GM20000 (cell line): ENCODE measurements at regions not wholly inside any gene's neighbourhood (a gene's known extent, or its start where the extent isn't known, plus 50 kb on each side); places are given as distances from the start of the nearest gene placed in this dataset.

Experiments
- DNase-seq: peaks from one replicate; pipeline ENCODE4 v3.0.0; 2012; ENCODE audit warnings: low spot score
- TF ChIP-seq, protein P1 (sequence below): IDR thresholded peaks from 2 replicates; pipeline ENCODE4 v1.5.1; 2012; ENCODE audit warnings: mild to moderate bottlenecking, control low read depth; ENCODE audit errors: extremely low read depth, missing control alignments

DNA sequence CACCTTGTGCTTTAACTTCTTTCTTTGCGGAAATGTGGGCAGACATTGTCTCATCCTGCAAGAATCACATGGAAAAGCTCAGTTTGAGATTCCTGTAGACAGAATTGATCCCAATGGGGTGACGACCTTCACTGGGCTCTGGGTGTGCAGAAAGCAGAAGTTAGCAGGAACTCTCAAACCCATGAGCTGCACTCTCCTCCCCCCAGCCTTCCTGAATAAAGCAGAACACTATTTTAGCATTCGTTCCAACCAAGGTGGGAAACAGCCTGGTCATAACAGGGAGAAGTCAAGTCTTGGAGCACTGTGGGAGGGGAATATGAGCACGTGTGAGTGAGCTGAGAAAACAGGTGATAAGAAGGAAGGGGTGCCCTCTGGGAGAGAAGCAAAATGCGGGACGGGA is 87.4 kb upstream of the FER start:
- TF ChIP-seq, protein P1, sequence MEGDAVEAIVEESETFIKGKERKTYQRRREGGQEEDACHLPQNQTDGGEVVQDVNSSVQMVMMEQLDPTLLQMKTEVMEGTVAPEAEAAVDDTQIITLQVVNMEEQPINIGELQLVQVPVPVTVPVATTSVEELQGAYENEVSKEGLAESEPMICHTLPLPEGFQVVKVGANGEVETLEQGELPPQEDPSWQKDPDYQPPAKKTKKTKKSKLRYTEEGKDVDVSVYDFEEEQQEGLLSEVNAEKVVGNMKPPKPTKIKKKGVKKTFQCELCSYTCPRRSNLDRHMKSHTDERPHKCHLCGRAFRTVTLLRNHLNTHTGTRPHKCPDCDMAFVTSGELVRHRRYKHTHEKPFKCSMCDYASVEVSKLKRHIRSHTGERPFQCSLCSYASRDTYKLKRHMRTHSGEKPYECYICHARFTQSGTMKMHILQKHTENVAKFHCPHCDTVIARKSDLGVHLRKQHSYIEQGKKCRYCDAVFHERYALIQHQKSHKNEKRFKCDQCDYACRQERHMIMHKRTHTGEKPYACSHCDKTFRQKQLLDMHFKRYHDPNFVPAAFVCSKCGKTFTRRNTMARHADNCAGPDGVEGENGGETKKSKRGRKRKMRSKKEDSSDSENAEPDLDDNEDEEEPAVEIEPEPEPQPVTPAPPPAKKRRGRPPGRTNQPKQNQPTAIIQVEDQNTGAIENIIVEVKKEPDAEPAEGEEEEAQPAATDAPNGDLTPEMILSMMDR, result no peak
- no peak for DNase-seq

DNA sequence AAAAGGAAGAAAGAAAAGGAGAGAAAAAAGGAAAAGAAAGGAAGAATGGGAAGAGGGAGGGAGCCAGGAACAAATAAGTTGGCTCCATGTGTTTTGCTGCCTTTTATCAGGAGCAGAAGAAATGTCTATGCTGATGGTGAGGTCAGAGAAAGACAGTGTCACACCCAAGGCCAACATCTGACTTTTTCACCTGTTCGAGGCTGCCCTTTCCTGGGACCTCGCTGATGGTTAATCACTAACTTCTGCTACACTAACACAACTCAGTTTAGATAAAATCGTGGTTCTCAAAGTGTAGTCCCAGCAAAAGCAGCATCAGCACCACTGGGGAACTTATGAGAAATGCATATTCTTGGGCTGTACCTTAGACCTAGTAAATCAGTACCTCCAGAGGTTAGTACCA is 88.2 kb upstream of the FER start:
- no peak for DNase-seq
- TF ChIP-seq, protein P1, result no peak

DNA sequence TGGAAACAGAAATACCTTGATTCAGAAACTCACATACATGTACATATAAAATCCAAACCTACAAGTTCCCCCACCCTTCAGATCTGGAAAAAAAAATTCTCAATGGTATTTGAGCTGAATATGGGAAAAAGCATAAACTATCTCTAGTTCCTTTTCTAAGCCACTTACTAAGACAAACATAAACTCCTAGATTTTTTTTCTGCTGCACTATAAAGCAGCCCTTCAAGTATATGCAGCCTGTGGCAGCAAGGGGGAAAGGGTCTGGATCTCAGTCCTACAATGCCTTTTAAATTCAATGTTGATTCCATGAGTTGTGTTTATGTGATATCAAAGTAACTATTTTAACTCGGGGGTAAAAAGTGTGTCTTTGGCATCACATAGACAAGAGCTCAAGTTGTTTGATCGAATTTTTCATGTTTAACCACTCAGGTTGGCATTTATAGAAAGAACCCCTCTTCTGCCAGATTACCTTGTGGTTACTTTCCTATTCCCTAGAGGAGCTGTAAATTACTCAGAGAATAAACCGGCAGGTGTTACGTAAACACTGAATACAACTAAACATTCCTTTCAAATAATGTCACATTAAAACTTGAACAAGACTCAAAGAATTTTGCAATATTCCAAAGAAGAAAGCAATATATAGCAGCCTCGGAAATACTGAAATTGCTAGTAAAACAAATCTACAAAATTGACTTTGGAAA is 91.8 kb upstream of the FER start:
- TF ChIP-seq, protein P1, result no peak
- no peak for DNase-seq

DNA sequence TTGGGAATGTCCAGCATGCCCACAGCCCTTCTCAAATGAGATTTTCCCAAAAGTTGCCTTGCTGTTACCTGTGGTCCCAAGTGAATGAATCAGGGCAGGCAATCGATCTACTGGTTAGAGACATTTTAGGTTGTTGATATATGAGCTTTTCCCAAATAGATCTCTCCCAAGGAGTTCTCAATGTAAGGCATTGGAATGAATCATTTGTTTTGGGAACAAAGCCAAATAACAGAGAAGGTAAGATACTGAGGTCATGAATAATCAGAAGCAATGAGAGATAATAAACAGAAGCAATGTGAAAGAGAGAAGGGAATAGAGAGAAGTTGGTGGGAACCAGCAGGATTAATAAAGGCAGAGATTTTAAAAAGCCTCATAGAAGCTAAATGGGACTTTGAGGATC is 93.6 kb upstream of the FER start:
- TF ChIP-seq, protein P1, result no peak
- DNase-seq, result no peak

DNA sequence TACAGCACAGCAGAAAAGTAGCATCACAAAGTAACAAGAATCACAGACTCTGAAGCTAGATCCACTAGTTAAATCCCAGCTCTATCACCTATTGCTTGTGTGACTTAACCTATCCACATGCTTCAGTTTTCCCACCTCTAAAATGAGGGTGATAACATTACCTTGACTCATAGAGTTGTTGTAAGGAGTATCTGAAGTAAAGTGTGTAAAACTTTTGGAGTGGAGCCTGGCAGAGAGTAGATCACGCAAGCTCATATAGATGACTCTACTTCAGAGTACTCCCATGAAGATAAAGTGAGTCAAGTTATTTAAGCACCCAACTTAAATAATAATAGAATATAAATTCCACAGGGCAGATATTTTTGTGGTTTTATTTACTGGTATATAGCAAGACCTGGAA is 94.5 kb upstream of the FER start:
- no peak for DNase-seq
- TF ChIP-seq, protein P1, result no peak

DNA sequence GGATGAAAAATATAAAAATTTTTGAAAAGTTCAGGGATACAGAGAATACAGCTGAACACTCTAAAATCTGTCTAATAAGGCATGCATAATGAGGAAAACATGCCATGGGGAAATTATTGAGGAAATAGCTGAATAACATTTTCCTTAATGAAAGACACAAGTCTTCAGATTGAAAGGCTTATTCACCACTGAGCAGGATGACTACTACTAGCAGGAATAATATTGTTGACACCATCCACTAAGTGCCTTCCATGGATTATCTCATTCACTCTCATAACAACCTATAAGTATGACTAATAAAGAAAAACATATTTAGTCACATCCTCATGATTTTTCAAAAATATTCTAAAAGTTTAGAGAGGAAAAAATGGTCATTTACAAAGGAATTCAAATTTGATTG is 96.7 kb upstream of the FER start:
- TF ChIP-seq, protein P1, result no peak
- DNase-seq, result no peak

DNA sequence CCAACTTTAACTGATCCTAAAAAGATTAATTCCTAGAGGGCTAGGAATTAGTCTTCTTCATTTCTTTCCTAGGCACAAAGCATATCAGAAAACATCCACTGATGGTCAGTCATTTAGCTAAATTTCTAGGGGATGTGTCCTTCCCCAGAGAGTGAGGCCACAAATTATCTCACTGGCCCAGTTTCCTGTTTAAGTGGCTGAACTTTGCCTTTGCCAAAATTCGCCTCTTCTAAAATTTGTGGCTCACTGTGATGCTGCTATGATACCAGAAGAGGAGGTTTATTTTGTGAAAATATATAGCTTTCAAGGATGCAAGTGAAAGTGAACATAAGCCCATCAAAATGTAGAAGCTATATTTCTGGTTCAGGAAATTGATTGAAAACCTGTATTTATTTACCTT is 98.1 kb upstream of the FER start:
- TF ChIP-seq, protein P1, result no peak
- no peak for DNase-seq
